HEK293 (cell line): ENCODE measurements at regions not wholly inside any gene's neighbourhood (a gene's known extent, or its start where the extent isn't known, plus 50 kb on each side); places are given as distances from the start of the nearest gene placed in this dataset.

Experiments
- CTCF ChIA-PET: fragments of 350-600 bp; formaldehyde crosslinking; extraction: SDS; loops from one replicate; lab custom pipeline; 2021; ENCODE audit warnings: antibody characterized with exemption; lab: Yijun Ruan, JAX
- POLR2A ChIA-PET: fragments of 300-600 bp; formaldehyde crosslinking; extraction: SDS; loops from one replicate; lab custom pipeline; 2020; ENCODE audit warnings: antibody characterized with exemption, inconsistent platforms; lab: Yijun Ruan, JAX
- H3K27ac ChIP-seq: fragments of 200-500 bp; sonication (Bioruptor generic); 2 replicates; pipeline ENCODE4 v1.5.1; 2014; ENCODE audit warnings: low read depth, low read length, control low read depth, inconsistent platforms; ENCODE audit errors: extremely low read depth
- H3K36me3 ChIP-seq, 2 experiments: fragments of 200-500 bp in 1 of 2; sonication (Bioruptor generic) in 1 of 2; 1 replicate in 1 of 2; 2 replicates in 1 of 2; pipeline ENCODE4 v1.5.1; 2014 to 2017; ENCODE audit warnings: inconsistent platforms in 2 of 2, low read length in 2 of 2; ENCODE audit not compliant: control insufficient read depth in 2 of 2, insufficient read depth in 1 of 2
- H3K4me1 ChIP-seq: fragments of 200-500 bp; sonication (Bioruptor generic); 2 replicates; pipeline ENCODE4 v1.5.1; 2014; ENCODE audit warnings: mild to moderate bottlenecking, low read length, inconsistent platforms; ENCODE audit not compliant: control insufficient read depth, insufficient read depth
- H3K4me3 ChIP-seq: 2 replicates; pipeline ENCODE4 v1.5.1; 2011; ENCODE audit warnings: low read depth, mild to moderate bottlenecking, control low read depth, low read length, moderate library complexity
- H3K9me3 ChIP-seq: fragments of 200-500 bp; sonication (Bioruptor generic); 2 replicates; pipeline ENCODE4 v1.5.1; 2014; ENCODE audit warnings: low read depth, low read length, inconsistent platforms; ENCODE audit not compliant: control insufficient read depth, insufficient read depth
- BCL6B ChIP-seq: fragments of 450-650 bp; formaldehyde crosslinking; IDR thresholded peaks from 2 replicates; pipeline ENCODE4 v1.5.1; 2017; ENCODE audit warnings: missing biosample characterization, missing genetic modification characterization
- HOXC10 ChIP-seq: sonication (generic); formaldehyde crosslinking; IDR thresholded peaks from 2 replicates; pipeline ENCODE4 v1.8.1; 2023; ENCODE audit warnings: mild to moderate bottlenecking, missing genetic modification reagents
- HOXD13 ChIP-seq: sonication (generic); formaldehyde crosslinking; IDR thresholded peaks from 2 replicates; pipeline ENCODE4 v1.8.0; 2022; ENCODE audit warnings: missing genetic modification reagents, borderline replicate concordance
- REST ChIP-seq: fragments of 450-650 bp; formaldehyde crosslinking; IDR thresholded peaks from 2 replicates; pipeline ENCODE4 v1.5.1; 2016; ENCODE audit warnings: missing biosample characterization, missing genetic modification characterization
- SCRT1 ChIP-seq: fragments of 450-650 bp; formaldehyde crosslinking; IDR thresholded peaks from 2 replicates; pipeline ENCODE4 v1.5.1; 2016; ENCODE audit warnings: missing biosample characterization, missing genetic modification characterization, borderline replicate concordance
- ZBTB7A ChIP-seq: fragments of 450-650 bp; formaldehyde crosslinking; IDR thresholded peaks from 2 replicates; pipeline ENCODE4 v1.5.1; 2016; ENCODE audit warnings: low read depth, missing biosample characterization, missing genetic modification characterization
- ZFP3 ChIP-seq: fragments of 450-650 bp; formaldehyde crosslinking; IDR thresholded peaks from 2 replicates; pipeline ENCODE4 v1.5.1; 2016; ENCODE audit warnings: low read depth, missing biosample characterization, missing genetic modification characterization
- ZNF19 ChIP-seq: fragments of 450-650 bp; formaldehyde crosslinking; IDR thresholded peaks from 2 replicates; pipeline ENCODE4; 2016; ENCODE audit warnings: missing biosample characterization, missing genetic modification characterization, low read depth
- ZNF292 ChIP-seq: fragments of 450-650 bp; formaldehyde crosslinking; IDR thresholded peaks from 2 replicates; pipeline ENCODE4 v1.5.1; 2016; ENCODE audit warnings: low read depth, missing biosample characterization, missing genetic modification characterization, borderline replicate concordance
- ZNF433 ChIP-seq: fragments of 450-650 bp; formaldehyde crosslinking; IDR thresholded peaks from 2 replicates; pipeline ENCODE4 v1.5.1; 2016; ENCODE audit warnings: missing biosample characterization, missing genetic modification characterization, low read depth
- ZNF549 ChIP-seq: fragments of 450-650 bp; IDR thresholded peaks from 2 replicates; pipeline ENCODE4 v1.5.1; 2018; ENCODE audit warnings: missing biosample characterization, missing genetic modification characterization, mild to moderate bottlenecking, inconsistent platforms, moderate library complexity
- ZNF555 ChIP-seq: fragments of 450-650 bp; formaldehyde crosslinking; conservative IDR thresholded peaks from 2 replicates; pipeline ENCODE4 v1.5.1; 2017; ENCODE audit warnings: missing biosample characterization, mild to moderate bottlenecking, missing genetic modification characterization, inconsistent platforms
- ZNF580 ChIP-seq: fragments of 450-650 bp; formaldehyde crosslinking; IDR thresholded peaks from 2 replicates; pipeline ENCODE4 v1.5.1; 2016; ENCODE audit warnings: missing biosample characterization, missing genetic modification characterization
- ZNF624 ChIP-seq: fragments of 450-650 bp; formaldehyde crosslinking; IDR thresholded peaks from 2 replicates; pipeline ENCODE4 v1.5.1; 2017; ENCODE audit warnings: missing biosample characterization, missing genetic modification characterization
- ZNF701 ChIP-seq: fragments of 450-650 bp; formaldehyde crosslinking; IDR thresholded peaks from 2 replicates; pipeline ENCODE4 v1.5.1; 2016; ENCODE audit warnings: missing biosample characterization, missing genetic modification characterization
- ZNF843 ChIP-seq: fragments of 450-650 bp; formaldehyde crosslinking; IDR thresholded peaks from 2 replicates; pipeline ENCODE4 v1.5.1; 2016; ENCODE audit warnings: missing biosample characterization, missing genetic modification characterization
- ZSCAN18 ChIP-seq: fragments of 450-650 bp; formaldehyde crosslinking; IDR thresholded peaks from 2 replicates; pipeline ENCODE4 v1.5.1; 2016; ENCODE audit warnings: missing biosample characterization, missing genetic modification characterization
- ZSCAN23 ChIP-seq: fragments of 450-650 bp; formaldehyde crosslinking; IDR thresholded peaks from 2 replicates; pipeline ENCODE4 v1.5.1; 2016; ENCODE audit warnings: missing biosample characterization, missing genetic modification characterization
- TF ChIP-seq, protein P1 (sequence below): fragments of 450-650 bp; formaldehyde crosslinking; IDR thresholded peaks from 2 replicates; pipeline ENCODE4 v1.5.0; 2017; ENCODE audit warnings: missing biosample characterization, missing genetic modification characterization, borderline replicate concordance

GRCh38 chr6:139568956-139569538, 194.6 kb upstream of the CITED2 start (continued):
- no peak for TF ChIP-seq ZBTB7A (tag by site-specific recombination)
- TF ChIP-seq ZSCAN23 (tag by site-specific recombination), result no peak

DNA sequence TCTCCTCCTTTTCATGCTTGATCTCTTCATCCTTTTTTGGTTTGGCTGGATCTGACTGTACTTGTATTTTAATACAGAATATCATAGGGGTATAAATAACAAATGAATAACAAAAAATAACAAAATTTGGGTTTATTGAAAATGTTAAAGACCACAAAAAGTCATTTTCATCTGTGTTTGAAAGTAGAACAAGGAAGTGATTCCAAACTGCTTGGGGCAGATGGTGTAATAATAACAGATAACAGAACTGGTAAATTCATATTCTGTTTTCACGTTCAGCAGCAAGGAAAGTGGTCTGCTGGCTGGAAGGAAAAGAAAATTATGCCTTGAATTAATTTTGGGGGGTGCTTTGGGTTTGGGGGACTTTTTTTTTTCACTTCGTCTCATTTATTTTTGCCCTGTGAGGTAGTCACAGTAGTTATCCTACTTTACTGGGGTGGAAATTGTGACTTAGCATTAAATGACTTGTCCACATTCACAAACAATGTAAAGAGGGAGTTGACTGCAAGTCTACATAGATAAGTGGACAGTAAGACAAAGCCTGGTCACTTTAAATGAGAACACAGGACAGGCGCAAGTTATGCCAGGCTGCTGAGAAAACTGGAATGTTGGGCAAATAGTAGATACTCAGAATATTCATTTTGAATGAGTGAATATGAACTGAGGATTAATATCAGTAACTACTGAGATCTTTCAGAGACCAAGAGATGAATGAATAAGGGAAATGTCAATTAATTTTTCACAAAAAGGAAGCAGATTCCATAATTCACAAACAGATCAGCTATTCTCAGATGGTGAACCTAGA, 193.9 kb upstream of the CITED2 start:
- H3K4me3 ChIP-seq, result no peak overlapping the region
- H3K36me3 ChIP-seq, result no peaks in the 10 kb centered on the region
- peaks cover 4% of the 10 kb centered on the region; the same call in 1 of the 2 replicates for H3K4me1 ChIP-seq
- no peak overlapping the region for H3K27ac ChIP-seq
- ChIA-PET CTCF (interaction anchor here (0.6 to 0.8 kb wide), 3 partner anchors 15 to 1994 kb away, joined by 3 to 4 read pairs (median 3); no protein-coding TSS in a partner anchor), POLR2A (interaction anchor here (1.0 to 3.2 kb wide), 3 partner anchors 20 to 194 kb away, joined by 5 to 13 read pairs (median 7); partner anchors contain the start of gene CITED2)
- TF ChIP-seq REST (tag by site-specific recombination), result no peak
- TF ChIP-seq ZNF580 (tag by site-specific recombination), result no peak
- TF ChIP-seq, protein P1, sequence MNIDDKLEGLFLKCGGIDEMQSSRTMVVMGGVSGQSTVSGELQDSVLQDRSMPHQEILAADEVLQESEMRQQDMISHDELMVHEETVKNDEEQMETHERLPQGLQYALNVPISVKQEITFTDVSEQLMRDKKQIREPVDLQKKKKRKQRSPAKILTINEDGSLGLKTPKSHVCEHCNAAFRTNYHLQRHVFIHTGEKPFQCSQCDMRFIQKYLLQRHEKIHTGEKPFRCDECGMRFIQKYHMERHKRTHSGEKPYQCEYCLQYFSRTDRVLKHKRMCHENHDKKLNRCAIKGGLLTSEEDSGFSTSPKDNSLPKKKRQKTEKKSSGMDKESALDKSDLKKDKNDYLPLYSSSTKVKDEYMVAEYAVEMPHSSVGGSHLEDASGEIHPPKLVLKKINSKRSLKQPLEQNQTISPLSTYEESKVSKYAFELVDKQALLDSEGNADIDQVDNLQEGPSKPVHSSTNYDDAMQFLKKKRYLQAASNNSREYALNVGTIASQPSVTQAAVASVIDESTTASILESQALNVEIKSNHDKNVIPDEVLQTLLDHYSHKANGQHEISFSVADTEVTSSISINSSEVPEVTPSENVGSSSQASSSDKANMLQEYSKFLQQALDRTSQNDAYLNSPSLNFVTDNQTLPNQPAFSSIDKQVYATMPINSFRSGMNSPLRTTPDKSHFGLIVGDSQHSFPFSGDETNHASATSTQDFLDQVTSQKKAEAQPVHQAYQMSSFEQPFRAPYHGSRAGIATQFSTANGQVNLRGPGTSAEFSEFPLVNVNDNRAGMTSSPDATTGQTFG (tag by site-specific recombination), result no peak
- no peak for TF ChIP-seq BCL6B (tag by site-specific recombination)
- no peak for TF ChIP-seq ZSCAN18 (tag by site-specific recombination)
- TF ChIP-seq ZNF549 (tag by site-specific recombination), result no peak
- TF ChIP-seq ZFP3 (tag by site-specific recombination), result no peak
- TF ChIP-seq ZNF292, result no peak
- TF ChIP-seq ZNF624 (tag by site-specific recombination), result no peak
- no peak for TF ChIP-seq HOXD13 (CRISPR knock-in tag)
- TF ChIP-seq SCRT1 (tag by site-specific recombination), result no peak
- TF ChIP-seq ZNF433 (tag by site-specific recombination), result no peak
- no peak for TF ChIP-seq HOXC10 (CRISPR knock-in tag)
- TF ChIP-seq ZNF555, result no peak
- TF ChIP-seq ZNF701 (tag by site-specific recombination), result no peak
- TF ChIP-seq ZNF843 (tag by site-specific recombination), result no peak
- TF ChIP-seq ZNF19 (tag by site-specific recombination), result no peak
- no peaks in the 10 kb centered on the region for H3K9me3 ChIP-seq
